GM12878 (cell line): ENCODE measurements at regions not wholly inside any gene's neighbourhood (a gene's known extent, or its start where the extent isn't known, plus 50 kb on each side); places are given as distances from the start of the nearest gene placed in this dataset.

Experiments
- ATAC-seq: fragments of 200-7000 bp; cut with Tn5 transposase; 3 replicates; pipeline ENCODE4 v1.9.1; 2020; ENCODE audit warnings: mild to moderate bottlenecking, moderate library complexity
- BruUV-seq: library from RNA; stranded (reverse); fragments of 400-500 nt; replicated peaks from 2 replicates; lab custom pipeline; 2021; lab: Mats Ljungman, UMichigan
- CTCF ChIA-PET: fragments of 300-600 bp; sonication (Branson Sonifier 250); formaldehyde crosslinking; extraction: SDS; loops from one replicate; lab custom pipeline; 2021; ENCODE audit warnings: inconsistent platforms; lab: Yijun Ruan, JAX
- POLR2A ChIA-PET: fragments of 350-600 bp; formaldehyde crosslinking; extraction: SDS; loops from one replicate; lab custom pipeline; 2021; ENCODE audit warnings: inconsistent platforms; lab: Charles Lee
- RAD21 ChIA-PET: fragments of 300-600 bp; sonication (Branson Sonifier 250); formaldehyde crosslinking; loops from one replicate; lab custom pipeline; 2023; ENCODE audit warnings: antibody characterized with exemption; ENCODE audit not compliant: unreplicated experiment; lab: Charles Lee
- SMC1A ChIA-PET: fragments of 300-600 bp; sonication (Branson Sonifier 250); formaldehyde crosslinking; loops from one replicate; lab custom pipeline; 2023; ENCODE audit not compliant: unreplicated experiment, uncharacterized antibody; lab: Charles Lee
- DNase-seq: peaks from one replicate; pipeline ENCODE4 v3.0.0-alpha.2; 2011; ENCODE audit warnings: low read depth, low spot score
- FAIRE-seq: peaks from 3 replicates; lab custom pipeline; 2011; peaks lifted over from hg19 to GRCh38; lab: Jason Lieb, UNC
- H2AFZ ChIP-seq: 2 replicates; pipeline ENCODE4 v1.6.0; 2011; ENCODE audit warnings: low read depth, low read length, control low read depth; ENCODE audit not compliant: control insufficient read depth
- H3K27ac ChIP-seq: 2 replicates; pipeline ENCODE4 v1.5.1; 2011; ENCODE audit warnings: control low read depth; ENCODE audit not compliant: control insufficient read depth, insufficient read depth
- H3K27me3 ChIP-seq, 2 experiments: replicated peaks in 1 of 2; 2 replicates each; pipeline versions ENCODE4 v1.6.0 to v1.6.1; 2011; ENCODE audit warnings: low read length in 1 of 2; ENCODE audit not compliant: control insufficient read depth in 2 of 2, insufficient read depth in 2 of 2
- H3K36me3 ChIP-seq, 2 experiments: 2 replicates each; pipeline ENCODE4 v1.5.1; 2011; ENCODE audit warnings: low read length in 1 of 2; ENCODE audit not compliant: control insufficient read depth in 2 of 2, insufficient read depth in 2 of 2
- H3K4me1 ChIP-seq: 2 replicates; pipeline ENCODE4 v1.6.1; 2011; ENCODE audit warnings: mild to moderate bottlenecking, low read length, moderate library complexity, mixed read lengths; ENCODE audit not compliant: control insufficient read depth, insufficient read depth
- H3K4me2 ChIP-seq: 2 replicates; pipeline ENCODE4 v1.6.0; 2011; ENCODE audit warnings: control low read depth; ENCODE audit not compliant: control insufficient read depth, insufficient read depth
- H3K4me3 ChIP-seq: fragments of 200-600 bp; sonication (generic); 2 replicates; pipeline ENCODE4 v1.5.1; 2016
- H3K79me2 ChIP-seq: 2 replicates; pipeline ENCODE4 v1.6.0; 2011; ENCODE audit warnings: low read length; ENCODE audit not compliant: control insufficient read depth, insufficient read depth
- H3K9ac ChIP-seq: 2 replicates; pipeline ENCODE4 v1.8.0; 2011; ENCODE audit warnings: low read length, control low read depth, mixed read lengths; ENCODE audit not compliant: control insufficient read depth, insufficient read depth
- H3K9me3 ChIP-seq: replicated peaks from 3 replicates; pipeline ENCODE4 v1.5.1; 2011; ENCODE audit warnings: mild to moderate bottlenecking, low read length; ENCODE audit not compliant: control insufficient read depth, insufficient read depth
- H4K20me1 ChIP-seq: 2 replicates; pipeline ENCODE4 v1.6.0; 2011; ENCODE audit not compliant: control insufficient read depth, insufficient read depth
- BCL11A ChIP-seq: IDR thresholded peaks from 2 replicates; pipeline ENCODE4 v1.6.1; 2011; ENCODE audit warnings: low read depth, low read length
- CBX5 ChIP-seq: sonication (generic); IDR thresholded peaks from 2 replicates; pipeline ENCODE4 v1.6.1; 2016; ENCODE audit warnings: low read depth, moderate library complexity, mild to moderate bottlenecking, inconsistent platforms
- CEBPB ChIP-seq, 2 experiments: fragments of 150-350 bp in 1 of 2; IDR thresholded peaks; 2 replicates each; pipeline ENCODE4 v1.6.1; 2012 to 2014; ENCODE audit warnings: low read depth in 2 of 2, low read length in 2 of 2, borderline replicate concordance in 1 of 2, inconsistent platforms in 1 of 2
- CHD4 ChIP-seq: fragments of 200-600 bp; sonication (generic); IDR thresholded peaks from 2 replicates; pipeline ENCODE4 v1.6.1; 2016; ENCODE audit warnings: mild to moderate bottlenecking
- NFYB ChIP-seq: IDR thresholded peaks from 2 replicates; pipeline ENCODE4 v1.6.1; 2011; ENCODE audit warnings: low read depth, mild to moderate bottlenecking, low read length, improper control_type of control experiment, moderate library complexity; ENCODE audit not compliant: insufficient read depth
- NRF1 ChIP-seq: conservative IDR thresholded peaks from 2 replicates; pipeline ENCODE4 v1.6.1; 2011; ENCODE audit warnings: mild to moderate bottlenecking, low read depth, low read length, improper control_type of control experiment
- POU2F2 ChIP-seq: IDR thresholded peaks from 3 replicates; pipeline ENCODE4 v1.6.1; 2011; ENCODE audit warnings: low read depth, mild to moderate bottlenecking, low read length, borderline replicate concordance
- SMAD5 ChIP-seq: IDR thresholded peaks from 2 replicates; pipeline ENCODE4 v1.6.1; 2016; ENCODE audit warnings: antibody characterized with exemption, low read depth
- WGBS: methylation state at CpG from one replicate; pipeline ENCODE4 v1.1.6; 2016; ENCODE audit warnings: low lambda C conversion rate; ENCODE audit not compliant: insufficient replicate concordance, insufficient coverage; ENCODE audit errors: missing lambda C conversion rate; 5-methylcytosine and 5-hydroxymethylcytosine counted together
- in situ Hi-C: fragments of 300-500 bp; cut with MboI; formaldehyde crosslinking; loops from 9 replicates; pipeline ENCODE4 v1.14.3; 2018; ENCODE audit warnings: mixed read lengths
- intact Hi-C: fragments of 100-400 bp; cut with micrococcal nuclease; formaldehyde crosslinking; loops from one replicate; pipeline ENCODE4 v1.14.2; 2022; ENCODE audit not compliant: unreplicated experiment
- TF ChIP-seq, protein P1 (sequence below): fragments of 450-650 bp; IDR thresholded peaks from 2 replicates; pipeline ENCODE4 v1.6.1; 2017; ENCODE audit warnings: antibody characterized with exemption, mild to moderate bottlenecking, moderate library complexity
- TF ChIP-seq, protein P2 (sequence below): fragments of 450-650 bp; IDR thresholded peaks from 2 replicates; pipeline ENCODE4 v1.6.1; 2017; ENCODE audit warnings: mild to moderate bottlenecking, low read depth, inconsistent platforms; ENCODE audit not compliant: poor library complexity, severe bottlenecking
- TF ChIP-seq, protein P3 (sequence below): fragments of 450-650 bp; IDR thresholded peaks from 2 replicates; pipeline ENCODE4 v1.6.1; 2017; ENCODE audit warnings: borderline replicate concordance

DNA sequence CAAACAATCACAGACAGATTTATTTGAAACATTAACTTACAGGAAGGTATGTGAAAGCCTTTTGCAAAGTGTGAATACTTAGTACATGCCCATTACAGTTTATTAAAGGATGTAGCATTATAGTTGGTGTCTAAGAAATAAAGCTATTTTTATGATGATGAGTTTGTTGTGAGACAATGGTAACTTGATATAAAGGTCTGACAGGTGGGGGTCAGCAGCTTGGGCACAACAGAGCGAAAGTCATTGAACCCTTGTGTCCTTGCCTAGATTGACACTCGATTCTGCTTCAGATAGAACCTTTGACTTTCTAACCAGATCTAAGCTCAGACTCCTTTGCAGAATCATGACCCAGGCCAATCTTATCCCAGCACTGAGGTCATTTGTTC lies 777.9 kb downstream of the NTRK3 start:
- no peak overlapping the region for H3K4me2 ChIP-seq
- no peaks in the 10 kb centered on the region for H3K79me2 ChIP-seq
- no peaks in the 10 kb centered on the region for H4K20me1 ChIP-seq
- ChIA-PET POLR2A (no interaction called here), SMC1A (interaction anchor here (1.5 kb wide), 2 partner anchors 16 to 25 kb away, joined by 3 to 4 read pairs; no protein-coding TSS in a partner anchor)
- H3K27ac ChIP-seq = no peak overlapping the region
- DNase-seq = no peak
- TF ChIP-seq POU2F2 (no peak), SMAD5 (no peak), CBX5 (no peak), NFYB (no peak), NRF1 (no peak), CHD4 (no peak), CEBPB (IDR thresholded peaks at IDR 0.05; ENCODE audit: borderline replicate concordance in 1 of 2, low read depth in 2 of 2, low read length in 2 of 2) (no peak), BCL11A (no peak)
- TF ChIP-seq, protein P1, sequence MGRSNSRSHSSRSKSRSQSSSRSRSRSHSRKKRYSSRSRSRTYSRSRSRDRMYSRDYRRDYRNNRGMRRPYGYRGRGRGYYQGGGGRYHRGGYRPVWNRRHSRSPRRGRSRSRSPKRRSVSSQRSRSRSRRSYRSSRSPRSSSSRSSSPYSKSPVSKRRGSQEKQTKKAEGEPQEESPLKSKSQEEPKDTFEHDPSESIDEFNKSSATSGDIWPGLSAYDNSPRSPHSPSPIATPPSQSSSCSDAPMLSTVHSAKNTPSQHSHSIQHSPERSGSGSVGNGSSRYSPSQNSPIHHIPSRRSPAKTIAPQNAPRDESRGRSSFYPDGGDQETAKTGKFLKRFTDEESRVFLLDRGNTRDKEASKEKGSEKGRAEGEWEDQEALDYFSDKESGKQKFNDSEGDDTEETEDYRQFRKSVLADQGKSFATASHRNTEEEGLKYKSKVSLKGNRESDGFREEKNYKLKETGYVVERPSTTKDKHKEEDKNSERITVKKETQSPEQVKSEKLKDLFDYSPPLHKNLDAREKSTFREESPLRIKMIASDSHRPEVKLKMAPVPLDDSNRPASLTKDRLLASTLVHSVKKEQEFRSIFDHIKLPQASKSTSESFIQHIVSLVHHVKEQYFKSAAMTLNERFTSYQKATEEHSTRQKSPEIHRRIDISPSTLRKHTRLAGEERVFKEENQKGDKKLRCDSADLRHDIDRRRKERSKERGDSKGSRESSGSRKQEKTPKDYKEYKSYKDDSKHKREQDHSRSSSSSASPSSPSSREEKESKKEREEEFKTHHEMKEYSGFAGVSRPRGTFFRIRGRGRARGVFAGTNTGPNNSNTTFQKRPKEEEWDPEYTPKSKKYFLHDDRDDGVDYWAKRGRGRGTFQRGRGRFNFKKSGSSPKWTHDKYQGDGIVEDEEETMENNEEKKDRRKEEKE = no peak
- TF ChIP-seq, protein P2, sequence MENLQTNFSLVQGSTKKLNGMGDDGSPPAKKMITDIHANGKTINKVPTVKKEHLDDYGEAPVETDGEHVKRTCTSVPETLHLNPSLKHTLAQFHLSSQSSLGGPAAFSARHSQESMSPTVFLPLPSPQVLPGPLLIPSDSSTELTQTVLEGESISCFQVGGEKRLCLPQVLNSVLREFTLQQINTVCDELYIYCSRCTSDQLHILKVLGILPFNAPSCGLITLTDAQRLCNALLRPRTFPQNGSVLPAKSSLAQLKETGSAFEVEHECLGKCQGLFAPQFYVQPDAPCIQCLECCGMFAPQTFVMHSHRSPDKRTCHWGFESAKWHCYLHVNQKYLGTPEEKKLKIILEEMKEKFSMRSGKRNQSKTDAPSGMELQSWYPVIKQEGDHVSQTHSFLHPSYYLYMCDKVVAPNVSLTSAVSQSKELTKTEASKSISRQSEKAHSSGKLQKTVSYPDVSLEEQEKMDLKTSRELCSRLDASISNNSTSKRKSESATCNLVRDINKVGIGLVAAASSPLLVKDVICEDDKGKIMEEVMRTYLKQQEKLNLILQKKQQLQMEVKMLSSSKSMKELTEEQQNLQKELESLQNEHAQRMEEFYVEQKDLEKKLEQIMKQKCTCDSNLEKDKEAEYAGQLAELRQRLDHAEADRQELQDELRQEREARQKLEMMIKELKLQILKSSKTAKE = no peak
- TF ChIP-seq, protein P3, sequence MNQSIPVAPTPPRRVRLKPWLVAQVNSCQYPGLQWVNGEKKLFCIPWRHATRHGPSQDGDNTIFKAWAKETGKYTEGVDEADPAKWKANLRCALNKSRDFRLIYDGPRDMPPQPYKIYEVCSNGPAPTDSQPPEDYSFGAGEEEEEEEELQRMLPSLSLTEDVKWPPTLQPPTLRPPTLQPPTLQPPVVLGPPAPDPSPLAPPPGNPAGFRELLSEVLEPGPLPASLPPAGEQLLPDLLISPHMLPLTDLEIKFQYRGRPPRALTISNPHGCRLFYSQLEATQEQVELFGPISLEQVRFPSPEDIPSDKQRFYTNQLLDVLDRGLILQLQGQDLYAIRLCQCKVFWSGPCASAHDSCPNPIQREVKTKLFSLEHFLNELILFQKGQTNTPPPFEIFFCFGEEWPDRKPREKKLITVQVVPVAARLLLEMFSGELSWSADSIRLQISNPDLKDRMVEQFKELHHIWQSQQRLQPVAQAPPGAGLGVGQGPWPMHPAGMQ = no peak
- TF ChIP-seq, all 136 proteins: peak for 0
- Histone ChIP-seq H3K9me3 (no peaks in the 10 kb centered on the region), H3K4me3 (no peak overlapping the region), H2AFZ (no peak overlapping the region), H3K36me3 (no peaks in the 10 kb centered on the region), H3K27me3 (no peaks in the 10 kb centered on the region), H3K4me1 (no peaks in the 10 kb centered on the region), H3K9ac (no peak overlapping the region)
- ChIA-PET CTCF (no interaction called here), RAD21 (no interaction called here)
- no TSS peak for BruUV-seq
- 0% methylated on average over 2 of the region's 2 CpGs for WGBS
- no peak for FAIRE-seq
- intact Hi-C loops = no loop called here
- in situ Hi-C loops = no loop called here
- no peak for ATAC-seq
